SK-N-DZ (cell line): ENCODE measurements at regions not wholly inside any gene's neighbourhood (a gene's known extent, or its start where the extent isn't known, plus 50 kb on each side); places are given as distances from the start of the nearest gene placed in this dataset.

Experiments used
- DNase-seq: peaks from one replicate; pipeline ENCODE4 v3.0.0-alpha.2; 2015; ENCODE audit warnings: low spot score

GRCh38 chr6:91221072-91221720 lies 634.3 kb upstream of the MAP3K7 start:
- DNase-seq: no peak

- no peak for DNase-seq
These were observed 626.5 kb upstream of the MAP3K7 start for GRCh38 chr6:91213229-91213901.

- DNase-seq: peak; percentile 56
These were observed 611.9 kb upstream of the MAP3K7 start for GRCh38 chr6:91198588-91199255.

GRCh38 chr6:91196729-91197128 lies 609.9 kb upstream of the MAP3K7 start:
- no peak for DNase-seq

GRCh38 chr6:91193446-91193845 lies 606.6 kb upstream of the MAP3K7 start:
- no peak for DNase-seq

- DNase-seq: peak; percentile 95
These were observed 603.2 kb upstream of the MAP3K7 start for GRCh38 chr6:91190041-91190440.

GRCh38 chr6:91185072-91185471 lies 598.2 kb upstream of the MAP3K7 start:
- no peak for DNase-seq

- DNase-seq: no peak
These were observed 594.5 kb upstream of the MAP3K7 start for GRCh38 chr6:91181416-91181815.

GRCh38 chr6:91173651-91174050 lies 586.8 kb upstream of the MAP3K7 start:
- DNase-seq: no peak

GRCh38 chr6:91173186-91173585 lies 586.3 kb upstream of the MAP3K7 start:
- DNase-seq: no peak

- no peak for DNase-seq
These were observed 585.0 kb upstream of the MAP3K7 start for GRCh38 chr6:91171754-91172462.

- no peak for DNase-seq
These were observed 581.0 kb upstream of the MAP3K7 start for GRCh38 chr6:91167846-91168245.

- no peak for DNase-seq
These were observed 579.6 kb upstream of the MAP3K7 start for GRCh38 chr6:91166271-91167046.

GRCh38 chr6:91164105-91164504 lies 577.2 kb upstream of the MAP3K7 start:
- peak; percentile 12 for DNase-seq

GRCh38 chr6:91161246-91161645 lies 574.4 kb upstream of the MAP3K7 start:
- DNase-seq: no peak

GRCh38 chr6:91155129-91155785 lies 568.4 kb upstream of the MAP3K7 start:
- DNase-seq: no peak

GRCh38 chr6:91152824-91153223 lies 566.0 kb upstream of the MAP3K7 start:
- no peak for DNase-seq

- DNase-seq: no peak
These were observed 563.3 kb upstream of the MAP3K7 start for GRCh38 chr6:91149956-91150705.

- no peak for DNase-seq
These were observed 562.5 kb upstream of the MAP3K7 start for GRCh38 chr6:91149246-91149955.

- DNase-seq: no peak
These were observed 557.3 kb upstream of the MAP3K7 start for GRCh38 chr6:91144126-91144525.
